Lung (tissue), 11 donors: ENCODE measurements at regions not wholly inside any gene's neighbourhood (a gene's known extent, or its start where the extent isn't known, plus 50 kb on each side); places are given as distances from the start of the nearest gene placed in this dataset.

Experiments used
- ATAC-seq: fragments of 200-7000 bp; cut with Tn5 transposase; one replicate; pipeline ENCODE4 v1.9.1; 2020; ENCODE audit warnings: moderate number of reproducible peaks; ENCODE audit not compliant: insufficient read depth, low FRiP score
- DNase-seq, 3 donors: peaks; one replicate each; pipeline ENCODE4 v3.0.0-alpha.2; 2013 to 2017
- H3K27ac ChIP-seq, 2 donors: one replicate each; pipeline ENCODE4 v1.5.1; 2013; ENCODE audit warnings: mild to moderate bottlenecking in 2 of 2, moderate library complexity in 2 of 2, control low read depth in 1 of 2, inconsistent platforms in 1 of 2, low read depth in 1 of 2, low read length in 1 of 2
- H3K27me3 ChIP-seq, 3 donors: one replicate each; pipeline ENCODE4 v1.5.1; 2013; ENCODE audit warnings: low read length in 2 of 3; ENCODE audit not compliant: control insufficient read depth in 3 of 3, insufficient read depth in 3 of 3
- H3K36me3 ChIP-seq, 4 donors: one replicate each; pipeline ENCODE4 v1.5.1; 2013; ENCODE audit warnings: low read length in 4 of 4, mild to moderate bottlenecking in 1 of 4, moderate library complexity in 1 of 4; ENCODE audit not compliant: control insufficient read depth in 4 of 4, insufficient read depth in 4 of 4
- H3K4me1 ChIP-seq, 5 donors: one replicate each; pipeline ENCODE4 v1.5.1; 2013; ENCODE audit warnings: low read length in 5 of 5, mild to moderate bottlenecking in 2 of 5, moderate library complexity in 1 of 5; ENCODE audit not compliant: control insufficient read depth in 5 of 5, insufficient read depth in 5 of 5
- H3K4me3 ChIP-seq: one replicate; pipeline ENCODE4 v1.5.1; 2013; ENCODE audit warnings: mild to moderate bottlenecking, control low read depth, moderate library complexity
- H3K9ac ChIP-seq, 2 donors: one replicate each; pipeline ENCODE4 v1.5.1; 2013; ENCODE audit warnings: low read length in 2 of 2, control low read depth in 1 of 2; ENCODE audit not compliant: insufficient read depth in 1 of 2
- H3K9me3 ChIP-seq, 4 donors: one replicate each; pipeline ENCODE4 v1.5.1; 2013; ENCODE audit warnings: low read length in 3 of 4, mild to moderate bottlenecking in 1 of 4, moderate library complexity in 1 of 4; ENCODE audit not compliant: control insufficient read depth in 4 of 4, insufficient read depth in 3 of 4
- WGBS, 2 donors: extraction: QIAGEN DNeasy Blood & Tissue Kit; methylation state at CpG; one replicate each; pipeline ENCODE4 v1.1.7; 2013; 5-methylcytosine and 5-hydroxymethylcytosine counted together
- TF ChIP-seq, protein P1 (sequence below): IDR thresholded peaks from 2 replicates; pipeline ENCODE4 v1.5.1; 2012; ENCODE audit warnings: mild to moderate bottlenecking; ENCODE audit errors: control extremely low read depth, extremely low read depth
- donor health status: control.
- donor health status: control.
- donor health status: Bipolar disorder and iron deficiency.
- donor health status: healthy.
- donor health status: DM: yes; HTN: yes; CAD: no.

DNA sequence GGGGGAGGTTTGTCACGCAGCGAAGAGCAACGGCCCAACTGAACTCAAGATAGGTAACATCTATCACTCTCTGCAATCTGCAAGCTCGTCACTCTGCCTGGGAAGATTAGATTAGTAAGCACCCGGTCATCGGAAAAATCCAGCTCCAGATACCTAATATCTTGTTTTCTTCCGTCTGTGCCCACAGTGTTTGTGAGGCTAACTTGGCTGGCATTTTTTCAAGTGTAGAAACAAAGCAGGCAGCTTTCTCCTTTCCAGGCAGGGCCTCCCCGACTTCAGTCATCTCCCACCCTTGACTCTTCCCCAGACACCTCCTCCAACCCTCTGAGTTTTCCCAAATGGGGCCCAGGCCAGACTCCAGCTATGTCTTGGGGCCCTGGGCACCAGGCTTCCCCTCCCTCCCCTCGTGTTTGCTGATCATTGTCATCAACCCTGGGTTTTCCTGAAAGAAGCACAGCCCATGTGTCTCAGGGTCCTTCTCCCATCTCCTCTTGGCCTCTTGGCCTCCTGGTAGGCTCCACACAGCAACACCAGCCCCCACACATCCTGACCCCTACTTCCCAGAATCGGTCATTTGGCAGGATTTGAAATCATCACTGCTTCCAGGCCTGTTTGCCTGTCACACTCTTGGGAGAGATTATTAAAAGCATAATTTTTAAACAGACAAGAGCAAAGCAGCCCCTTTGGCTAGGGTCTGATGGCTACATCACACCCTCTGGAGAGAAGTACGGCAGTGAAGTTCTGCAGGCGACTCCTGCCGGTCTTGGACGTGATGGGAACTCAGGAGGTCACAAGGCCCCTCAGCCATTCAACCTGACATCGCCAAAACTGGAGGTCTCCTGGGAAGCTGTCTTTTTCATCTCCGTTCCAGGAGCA lies 144.9 kb upstream of the ID2 start:
- H3K36me3 ChIP-seq: no peaks in the 10 kb centered on the region
- 78 to 90% methylated on average over 16 of the region's 16 CpGs for WGBS, 2 donors
- no peak overlapping the region for H3K27ac ChIP-seq
- H3K4me3 ChIP-seq: no peak overlapping the region
- TF ChIP-seq, protein P1, sequence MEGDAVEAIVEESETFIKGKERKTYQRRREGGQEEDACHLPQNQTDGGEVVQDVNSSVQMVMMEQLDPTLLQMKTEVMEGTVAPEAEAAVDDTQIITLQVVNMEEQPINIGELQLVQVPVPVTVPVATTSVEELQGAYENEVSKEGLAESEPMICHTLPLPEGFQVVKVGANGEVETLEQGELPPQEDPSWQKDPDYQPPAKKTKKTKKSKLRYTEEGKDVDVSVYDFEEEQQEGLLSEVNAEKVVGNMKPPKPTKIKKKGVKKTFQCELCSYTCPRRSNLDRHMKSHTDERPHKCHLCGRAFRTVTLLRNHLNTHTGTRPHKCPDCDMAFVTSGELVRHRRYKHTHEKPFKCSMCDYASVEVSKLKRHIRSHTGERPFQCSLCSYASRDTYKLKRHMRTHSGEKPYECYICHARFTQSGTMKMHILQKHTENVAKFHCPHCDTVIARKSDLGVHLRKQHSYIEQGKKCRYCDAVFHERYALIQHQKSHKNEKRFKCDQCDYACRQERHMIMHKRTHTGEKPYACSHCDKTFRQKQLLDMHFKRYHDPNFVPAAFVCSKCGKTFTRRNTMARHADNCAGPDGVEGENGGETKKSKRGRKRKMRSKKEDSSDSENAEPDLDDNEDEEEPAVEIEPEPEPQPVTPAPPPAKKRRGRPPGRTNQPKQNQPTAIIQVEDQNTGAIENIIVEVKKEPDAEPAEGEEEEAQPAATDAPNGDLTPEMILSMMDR: no peak
- H3K4me1 ChIP-seq: peaks cover 0 to 72% (median 33%) of the 10 kb centered on the region in 5 donors
- no peak overlapping the region for H3K9ac ChIP-seq
- no peaks in the 10 kb centered on the region for H3K9me3 ChIP-seq
- H3K27me3 ChIP-seq: no peaks in the 10 kb centered on the region
- ATAC-seq (no peak), DNase-seq (peak in 2 of 3 donors; percentile 50 to 57)

DNA sequence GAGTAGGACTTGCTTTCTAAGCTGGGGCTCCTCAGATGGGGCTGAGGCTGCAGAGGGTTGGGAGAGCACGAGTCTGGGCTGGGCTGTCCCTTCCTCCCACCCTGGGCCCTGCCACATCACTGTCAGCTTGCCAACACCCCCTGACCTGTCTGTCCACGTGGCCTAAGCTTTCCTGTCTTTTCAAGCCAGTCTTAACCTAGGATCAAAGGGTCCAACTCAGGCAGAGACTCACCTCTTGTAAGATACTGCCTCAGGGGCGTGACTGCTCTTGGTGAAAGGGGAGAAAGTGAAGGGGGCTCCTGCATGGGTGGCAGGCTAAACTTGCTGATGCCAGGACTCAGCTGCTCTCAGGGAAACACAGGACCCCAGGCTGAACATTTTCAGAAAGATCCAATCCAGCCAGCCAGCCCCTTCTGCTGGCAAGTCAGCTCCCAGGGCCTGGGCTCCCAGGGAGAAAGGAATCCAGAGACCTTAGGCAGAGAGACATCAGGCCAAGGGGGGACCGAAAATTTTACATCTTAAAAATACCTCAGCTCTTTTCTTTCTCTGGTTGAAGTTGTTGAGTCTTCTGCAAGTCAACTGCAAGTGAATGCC lies 144.2 kb upstream of the ID2 start:
- ATAC-seq (no peak), DNase-seq (no peak)
- TF ChIP-seq, protein P1: no peak
- Histone ChIP-seq H3K9me3 (no peaks in the 10 kb centered on the region), H3K9ac (no peak overlapping the region), H3K36me3 (no peaks in the 10 kb centered on the region), H3K4me1 (peaks cover 0 to 71% (median 30%) of the 10 kb centered on the region in 5 donors), H3K27me3 (no peaks in the 10 kb centered on the region), H3K4me3 (no peak overlapping the region), H3K27ac (no peak overlapping the region)
- WGBS, 2 donors: 74 to 77% methylated on average over 4 of the region's 4 CpGs

DNA sequence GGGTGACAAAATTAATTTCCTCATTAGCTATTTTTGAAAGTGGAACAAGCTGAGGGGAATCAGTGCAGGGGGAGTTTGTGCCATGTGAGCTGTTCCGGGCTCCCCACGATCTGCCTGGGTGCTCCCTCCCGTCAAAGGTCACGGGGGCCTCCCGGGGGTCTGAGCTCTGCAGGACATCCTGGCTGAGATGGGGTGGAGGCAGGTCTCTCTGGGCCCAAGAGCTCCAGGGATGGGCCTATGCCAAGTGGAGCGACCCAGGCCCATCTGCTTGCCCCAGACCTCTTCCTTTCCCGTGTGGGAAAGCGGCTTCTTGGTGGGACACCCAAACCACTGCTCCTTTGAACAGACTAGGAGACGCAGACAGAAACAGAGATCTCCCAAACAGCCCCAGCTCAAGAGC lies 143.3 kb upstream of the ID2 start:
- TF ChIP-seq, protein P1: no peak
- Histone ChIP-seq H3K4me3 (no peak overlapping the region), H3K4me1 (peaks cover 0 to 75% (median 30%) of the 10 kb centered on the region in 5 donors), H3K36me3 (no peaks in the 10 kb centered on the region), H3K9ac (no peak overlapping the region), H3K27ac (no peak overlapping the region), H3K27me3 (no peaks in the 10 kb centered on the region), H3K9me3 (no peaks in the 10 kb centered on the region)
- DNase-seq (peak in 1 of 3 donors; percentile 3), ATAC-seq (no peak)
- WGBS, 2 donors: 46 to 73% methylated on average over 9 of the region's 9 CpGs
